Effector memory CD4-positive, alpha-beta T cell (primary cell): ENCODE measurements at regions not wholly inside any gene's neighbourhood (a gene's known extent, or its start where the extent isn't known, plus 50 kb on each side); places are given as distances from the start of the nearest gene placed in this dataset.

Experiments used
- DNase-seq, 3 donors: peaks; one replicate each; pipeline ENCODE4 v3.0.0-alpha.2; 2020
- H3K27ac ChIP-seq: 2 replicates; pipeline ENCODE4 v1.7.0; 2013; ENCODE audit warnings: mild to moderate bottlenecking, low read length, moderate library complexity; ENCODE audit not compliant: insufficient read depth, poor library complexity, severe bottlenecking
- H3K27me3 ChIP-seq: replicated peaks from 2 replicates; pipeline ENCODE4 v1.7.0; 2013; ENCODE audit warnings: mild to moderate bottlenecking, low read length; ENCODE audit not compliant: insufficient read depth, control insufficient read depth, poor library complexity, severe bottlenecking
- H3K36me3 ChIP-seq: 2 replicates; pipeline ENCODE4 v1.7.0; 2013; ENCODE audit warnings: mild to moderate bottlenecking, low read length, moderate library complexity; ENCODE audit not compliant: control insufficient read depth, insufficient read depth
- H3K4me1 ChIP-seq: 2 replicates; pipeline ENCODE4 v1.7.0; 2013; ENCODE audit warnings: low read length, mild to moderate bottlenecking; ENCODE audit not compliant: control insufficient read depth, insufficient read depth, poor library complexity, severe bottlenecking
- H3K4me3 ChIP-seq: 2 replicates; pipeline ENCODE4 v1.7.0; 2013; ENCODE audit warnings: low read length, low read depth, mild to moderate bottlenecking; ENCODE audit not compliant: insufficient read depth, poor library complexity, severe bottlenecking
- H3K9me3 ChIP-seq: 2 replicates; pipeline ENCODE4 v1.7.0; 2013; ENCODE audit warnings: mild to moderate bottlenecking, low read length, moderate library complexity; ENCODE audit not compliant: control insufficient read depth

DNA sequence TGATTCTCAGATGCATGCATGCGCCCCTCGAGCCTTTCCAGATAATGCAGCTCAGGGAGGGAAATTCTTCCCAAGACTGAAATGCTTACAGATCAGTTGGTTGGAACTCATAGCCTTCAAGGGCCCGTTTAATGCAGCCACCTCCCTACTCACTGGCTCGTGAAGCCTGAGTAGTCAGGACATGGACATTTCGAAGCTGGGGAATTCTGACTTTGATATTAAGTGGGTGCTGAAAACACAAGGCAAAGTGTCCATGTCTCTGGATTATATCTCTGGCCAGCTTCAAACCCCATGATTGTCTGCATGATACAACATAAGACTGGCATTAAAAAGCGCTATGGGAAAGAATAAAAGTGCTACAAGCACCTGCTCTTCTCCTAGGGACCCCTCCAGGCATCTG, 207.5 kb downstream of the HERPUD2 start:
- no peak overlapping the region for H3K4me3 ChIP-seq
- no peak for DNase-seq
- peaks cover 3% of the 10 kb centered on the region for H3K27me3 ChIP-seq
- H3K36me3 ChIP-seq = no peaks in the 10 kb centered on the region
- H3K27ac ChIP-seq = no peak overlapping the region
- no peaks in the 10 kb centered on the region for H3K9me3 ChIP-seq
- H3K4me1 ChIP-seq = no peaks in the 10 kb centered on the region

DNA sequence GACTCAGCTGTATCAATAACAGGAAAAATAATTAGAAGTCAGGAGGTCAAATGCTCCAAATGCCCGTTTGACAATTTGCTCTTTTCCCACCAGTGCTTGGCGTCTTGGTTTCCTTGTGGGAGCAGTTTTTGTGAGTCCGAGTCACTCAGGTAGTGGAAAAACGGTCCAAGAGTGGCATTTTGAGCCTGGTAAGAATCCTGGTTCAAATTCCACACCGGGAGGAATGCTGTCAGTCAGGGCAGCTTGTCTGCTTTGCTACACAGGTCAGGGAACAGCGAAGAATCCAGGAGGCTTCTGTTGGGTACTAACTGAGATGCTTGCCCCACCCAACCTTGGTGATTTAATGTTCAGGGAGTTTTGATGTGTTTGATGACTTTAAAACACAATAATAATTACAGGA, 209.5 kb downstream of the HERPUD2 start:
- no peak for DNase-seq
- Histone ChIP-seq H3K27me3 (peaks cover 3% of the 10 kb centered on the region), H3K4me1 (no peaks in the 10 kb centered on the region), H3K4me3 (no peak overlapping the region), H3K27ac (no peak overlapping the region), H3K9me3 (no peaks in the 10 kb centered on the region), H3K36me3 (no peaks in the 10 kb centered on the region)

DNA sequence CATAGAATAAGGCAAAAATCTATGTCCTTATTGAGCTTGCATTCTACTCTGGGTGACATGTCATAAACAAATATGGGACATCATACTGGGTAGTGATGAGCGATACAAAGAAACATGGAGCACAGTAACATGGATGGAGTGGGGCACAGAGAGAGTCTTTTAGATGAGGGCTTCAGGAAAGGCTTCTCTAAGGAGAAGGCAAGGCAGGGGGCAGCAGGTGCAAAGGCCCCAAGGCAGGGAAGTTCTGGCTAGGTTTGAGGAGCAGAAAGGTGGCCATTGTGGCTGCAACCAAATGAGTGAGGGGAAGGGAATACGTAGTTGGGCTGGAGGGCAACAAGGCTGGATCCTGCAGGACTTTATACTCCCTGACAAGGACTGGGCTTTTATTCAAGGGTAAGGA, 211.4 kb downstream of the HERPUD2 start:
- Histone ChIP-seq H3K4me1 (no peaks in the 10 kb centered on the region), H3K9me3 (no peaks in the 10 kb centered on the region), H3K27ac (no peak overlapping the region), H3K4me3 (no peak overlapping the region), H3K27me3 (peaks cover 3% of the 10 kb centered on the region), H3K36me3 (no peaks in the 10 kb centered on the region)
- no peak for DNase-seq

DNA sequence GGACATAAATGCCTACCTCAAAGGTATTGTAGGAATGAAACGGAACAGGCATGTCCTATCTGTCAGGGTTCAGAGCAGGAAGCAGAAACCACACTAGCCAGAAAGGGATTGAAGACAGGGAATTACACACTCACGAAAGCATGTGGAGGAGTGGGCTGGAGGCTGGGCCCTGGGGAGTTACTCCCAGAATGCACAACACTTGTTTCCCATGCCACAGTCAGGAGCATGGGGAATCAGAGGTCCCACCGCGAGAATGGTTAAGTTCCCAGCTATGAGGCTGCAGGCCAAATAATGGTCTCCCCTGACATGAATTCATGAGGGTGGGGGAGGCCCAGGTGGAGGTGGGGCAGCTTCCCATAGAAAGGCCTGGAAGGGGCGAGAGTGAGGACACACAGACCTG, 212.7 kb downstream of the HERPUD2 start:
- H3K27me3 ChIP-seq = peaks cover 3% of the 10 kb centered on the region
- H3K4me3 ChIP-seq = no peak overlapping the region
- DNase-seq = no peak
- no peaks in the 10 kb centered on the region for H3K4me1 ChIP-seq
- H3K27ac ChIP-seq = no peak overlapping the region
- H3K9me3 ChIP-seq = no peaks in the 10 kb centered on the region
- no peaks in the 10 kb centered on the region for H3K36me3 ChIP-seq

DNA sequence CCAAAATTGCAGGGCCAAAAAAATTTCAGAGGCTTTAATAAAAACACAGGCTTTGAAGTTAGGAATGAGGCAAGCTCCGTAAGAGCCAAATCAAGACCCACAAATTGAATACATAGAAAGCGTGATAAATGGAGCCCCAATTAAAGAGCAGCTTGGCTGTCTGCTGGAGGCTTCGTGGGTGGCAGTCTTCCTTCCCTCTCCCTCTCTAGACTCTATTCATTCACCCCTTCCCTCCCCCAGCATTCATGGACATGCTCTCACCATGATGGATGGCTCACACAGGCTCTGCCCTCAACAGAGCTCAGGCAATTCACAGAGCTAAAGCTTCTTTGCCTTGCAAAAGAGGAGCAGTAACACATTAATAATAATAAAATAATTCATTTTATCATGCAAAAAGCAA, 214.1 kb downstream of the HERPUD2 start:
- DNase-seq = no peak
- Histone ChIP-seq H3K9me3 (no peaks in the 10 kb centered on the region), H3K4me3 (no peak overlapping the region), H3K27me3 (no peaks in the 10 kb centered on the region), H3K36me3 (no peaks in the 10 kb centered on the region), H3K4me1 (no peaks in the 10 kb centered on the region), H3K27ac (no peak overlapping the region)

DNA sequence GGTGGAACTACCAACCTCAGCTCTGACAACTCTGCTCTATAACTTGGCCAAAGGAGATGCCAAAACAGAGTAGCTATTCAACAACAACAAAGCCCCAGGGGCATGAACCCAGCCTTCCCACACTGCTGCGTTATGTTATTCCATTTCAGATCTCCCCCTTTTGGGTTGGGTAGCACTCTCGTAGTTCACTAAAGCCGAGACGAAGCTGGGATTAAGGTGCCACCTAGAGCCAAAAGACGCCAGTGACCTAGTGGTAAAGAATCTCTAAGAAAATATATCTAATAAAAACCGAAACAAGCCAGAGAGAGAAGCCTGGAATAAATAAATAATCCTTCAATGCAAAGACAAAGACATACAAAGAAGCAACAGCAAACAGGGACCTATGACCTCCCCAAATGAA, 217.3 kb downstream of the HERPUD2 start:
- no peaks in the 10 kb centered on the region for H3K36me3 ChIP-seq
- H3K9me3 ChIP-seq = no peaks in the 10 kb centered on the region
- no peak overlapping the region for H3K4me3 ChIP-seq
- DNase-seq = no peak
- H3K27ac ChIP-seq = no peak overlapping the region
- H3K4me1 ChIP-seq = no peaks in the 10 kb centered on the region
- no peaks in the 10 kb centered on the region for H3K27me3 ChIP-seq

DNA sequence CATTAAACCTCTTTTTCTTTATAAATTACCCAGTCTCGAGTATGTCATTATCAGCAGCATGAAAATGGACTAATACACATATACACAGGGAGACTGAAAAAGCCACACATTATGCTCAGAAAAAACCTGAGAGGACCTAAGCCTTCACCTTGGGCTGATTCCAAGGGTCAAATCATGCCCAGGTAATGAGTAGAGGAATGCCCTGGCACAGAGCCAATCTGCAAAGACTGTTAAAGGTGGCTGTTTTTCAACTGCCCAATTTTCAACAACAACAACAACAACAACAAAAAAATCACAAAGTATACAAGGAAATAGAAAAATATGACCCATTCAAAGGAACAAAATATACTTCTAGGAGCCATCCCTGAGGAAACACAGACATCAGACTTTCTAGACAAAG, 220.2 kb upstream of the TBX20 start:
- H3K4me3 ChIP-seq = no peak overlapping the region
- H3K27ac ChIP-seq = no peak overlapping the region
- H3K4me1 ChIP-seq = no peaks in the 10 kb centered on the region
- DNase-seq = no peak
- H3K27me3 ChIP-seq = no peaks in the 10 kb centered on the region
- no peaks in the 10 kb centered on the region for H3K9me3 ChIP-seq
- H3K36me3 ChIP-seq = no peaks in the 10 kb centered on the region

DNA sequence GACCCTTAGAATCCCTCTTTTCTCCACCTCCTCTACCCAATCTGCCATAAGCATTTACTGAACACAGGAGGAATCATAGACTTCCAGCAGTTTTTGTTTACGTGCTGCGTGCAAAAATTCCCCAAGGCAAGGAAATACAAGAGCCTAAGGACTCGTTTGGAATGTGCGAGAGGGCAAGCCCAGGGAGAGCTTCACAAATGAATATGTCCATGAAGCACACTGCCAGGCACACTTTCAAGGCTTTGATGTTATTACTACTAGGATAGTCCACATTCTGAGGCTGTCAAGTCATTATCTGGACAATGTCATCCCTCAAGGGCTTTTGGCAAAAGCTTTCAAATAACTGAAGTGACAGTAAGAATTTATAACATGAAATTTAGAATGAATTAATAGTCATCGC, 214.7 kb upstream of the TBX20 start:
- Histone ChIP-seq H3K9me3 (no peaks in the 10 kb centered on the region), H3K36me3 (no peaks in the 10 kb centered on the region), H3K4me1 (no peaks in the 10 kb centered on the region), H3K27ac (no peak overlapping the region), H3K27me3 (peaks cover 4% of the 10 kb centered on the region), H3K4me3 (no peak overlapping the region)
- no peak for DNase-seq

DNA sequence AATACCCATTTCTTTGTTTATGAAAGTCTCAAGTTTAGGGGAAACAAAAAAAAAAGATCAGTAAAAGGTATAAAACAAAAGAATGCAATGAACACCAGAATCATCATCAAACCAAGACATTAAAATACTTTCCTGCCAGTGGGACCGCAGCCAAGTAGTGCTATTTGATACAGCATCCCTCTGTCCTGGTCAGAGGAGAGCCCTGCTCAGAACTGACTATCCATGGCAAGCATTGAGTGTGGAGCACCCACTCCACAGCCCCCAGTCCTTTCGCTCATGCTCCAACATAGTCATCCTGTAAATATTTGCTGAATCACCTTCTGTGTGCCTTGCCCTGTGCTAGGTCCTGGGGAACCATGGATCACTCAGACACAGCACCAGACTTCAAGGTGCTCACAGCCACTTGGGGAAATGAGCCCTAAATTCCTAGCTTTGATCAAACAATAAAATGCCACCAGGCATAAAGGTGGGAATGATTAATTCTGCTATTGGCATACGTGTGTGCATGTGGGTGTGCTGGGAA, 213.6 kb upstream of the TBX20 start:
- Histone ChIP-seq H3K4me1 (no peaks in the 10 kb centered on the region), H3K27me3 (peaks cover 4% of the 10 kb centered on the region), H3K4me3 (no peak overlapping the region), H3K36me3 (no peaks in the 10 kb centered on the region), H3K27ac (no peak overlapping the region), H3K9me3 (no peaks in the 10 kb centered on the region)
- no peak for DNase-seq

DNA sequence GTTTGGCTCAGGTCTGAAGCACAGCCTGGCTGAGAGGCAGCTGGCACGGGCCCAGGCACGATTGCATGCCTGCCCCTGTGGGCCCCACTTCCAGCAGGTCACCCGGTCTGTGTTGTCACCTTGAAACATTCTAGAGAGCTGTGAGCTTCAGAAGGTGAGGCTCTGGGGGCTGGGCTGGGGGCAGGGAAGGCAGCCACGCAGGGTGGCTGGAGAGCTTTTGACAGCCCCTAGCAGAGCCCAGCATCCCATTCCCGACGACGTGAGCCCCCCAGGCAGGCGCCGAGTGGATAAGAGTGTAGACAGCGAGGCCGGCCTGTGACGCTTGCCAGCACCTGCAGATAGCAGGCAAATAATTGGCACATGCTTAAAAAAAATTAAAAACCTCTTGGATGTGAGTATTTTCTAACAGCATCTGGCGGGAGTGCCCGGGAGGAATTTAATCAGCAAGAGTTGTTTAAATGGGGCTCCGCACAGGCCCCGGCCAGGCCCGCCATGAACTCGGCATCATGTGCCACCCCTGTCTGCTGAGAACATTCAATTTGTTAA, 212.0 kb upstream of the TBX20 start:
- Histone ChIP-seq H3K4me1 (no peaks in the 10 kb centered on the region), H3K27me3 (peaks cover 4% of the 10 kb centered on the region)
- no peak for DNase-seq

More for the DNA sequence above, 212.0 kb upstream of the TBX20 start:
- no peak overlapping the region for H3K4me3 ChIP-seq
- H3K27ac ChIP-seq = no peak overlapping the region
- H3K36me3 ChIP-seq = no peaks in the 10 kb centered on the region
- H3K9me3 ChIP-seq = no peaks in the 10 kb centered on the region
